ENCODE measurements at regions not wholly inside any gene's neighbourhood (a gene's known extent, or its start where the extent isn't known, plus 50 kb on each side); places are given as distances from the start of the nearest gene placed in this dataset.
"Not testable (repeated sequence)": the region's sequence is repeated elsewhere in the genome, so short reads cannot be mapped to it uniquely, and the experiment has no call there.

DNA sequence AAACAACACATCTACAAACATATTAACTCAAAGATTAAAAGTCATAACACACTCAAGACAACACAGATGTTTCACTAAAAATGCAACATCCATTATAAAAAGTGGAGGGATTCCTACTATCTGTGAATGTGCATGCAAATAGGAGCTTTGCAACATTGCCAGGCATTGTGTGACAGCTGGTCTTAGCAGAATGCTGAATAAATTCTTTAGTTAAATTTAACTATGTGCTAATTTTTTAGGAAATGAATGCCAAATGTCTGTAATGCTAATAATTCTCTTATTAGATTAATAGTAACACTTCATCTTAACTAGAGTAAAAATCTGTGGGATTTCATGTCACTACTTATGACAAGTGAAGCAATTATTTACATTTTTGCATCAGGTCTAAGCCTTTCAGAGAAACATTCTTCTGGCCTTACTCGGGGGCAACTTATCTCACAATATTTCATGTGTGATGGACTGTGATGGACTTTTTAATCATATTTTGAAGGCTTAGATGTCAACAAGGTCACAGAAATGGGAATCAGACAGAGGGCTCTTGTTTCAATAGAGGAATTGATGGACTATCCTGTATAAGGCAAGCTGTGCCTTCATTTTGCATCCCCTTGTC lies 524.6 kb upstream of the KCND2 start:
- DNase-seq = no peak

DNA sequence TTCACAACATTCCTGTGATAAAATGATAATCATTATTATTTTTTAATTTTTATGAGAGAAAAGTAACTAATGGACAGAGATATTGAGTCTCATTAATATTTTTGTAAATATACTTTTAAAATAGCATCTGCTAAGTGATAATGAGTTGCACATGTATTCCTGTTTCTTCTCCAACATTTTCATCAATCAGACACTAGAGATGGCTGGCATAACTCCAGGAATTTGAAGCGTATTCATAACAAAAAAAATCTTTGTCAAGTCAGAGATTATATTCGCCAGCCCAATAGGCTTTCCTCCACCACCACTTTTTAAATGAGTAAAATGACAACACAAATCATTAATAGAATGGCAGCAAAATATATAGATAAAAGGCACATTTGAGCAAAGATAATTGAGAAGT lies 524.0 kb upstream of the KCND2 start:
- no peak for DNase-seq

DNA sequence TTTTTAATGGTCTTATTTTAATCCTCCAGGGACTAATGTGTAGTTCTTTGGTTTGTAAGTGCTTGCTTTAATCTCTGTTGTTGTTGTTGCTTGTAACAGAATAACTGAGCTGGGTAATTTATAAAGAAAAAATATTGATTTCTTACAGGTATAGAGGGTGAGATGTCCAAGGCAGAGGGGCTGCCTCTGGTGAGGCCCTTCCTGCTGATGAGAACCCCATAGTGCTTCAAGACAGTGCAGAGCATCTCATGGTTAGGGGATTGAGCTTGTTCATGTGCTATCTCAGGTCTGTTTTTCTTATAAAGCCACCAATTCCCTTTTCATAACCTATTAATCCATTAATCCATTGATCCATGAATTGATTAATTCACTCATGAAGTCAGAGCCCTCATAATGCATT lies 516.3 kb upstream of the KCND2 start:
- DNase-seq = no peak

DNA sequence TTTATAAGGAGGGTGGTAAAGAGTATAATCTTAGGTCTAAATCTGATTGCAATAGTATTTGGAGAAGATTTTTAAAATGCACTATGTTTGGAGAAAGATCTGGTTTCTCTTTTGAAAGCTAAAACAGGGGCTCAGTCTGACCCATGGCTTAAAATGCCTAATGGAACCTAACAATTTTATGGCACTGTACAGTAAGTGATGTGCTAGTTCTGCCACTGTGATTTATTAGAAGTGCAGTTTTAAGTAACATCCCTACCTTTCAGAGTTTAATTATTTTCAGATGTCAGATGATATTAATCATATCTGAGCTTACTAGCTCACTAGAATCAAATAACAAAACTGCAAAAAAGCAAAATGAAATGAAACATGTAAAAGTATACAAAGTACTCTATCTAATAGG lies 514.7 kb upstream of the KCND2 start:
- DNase-seq = no peak

DNA sequence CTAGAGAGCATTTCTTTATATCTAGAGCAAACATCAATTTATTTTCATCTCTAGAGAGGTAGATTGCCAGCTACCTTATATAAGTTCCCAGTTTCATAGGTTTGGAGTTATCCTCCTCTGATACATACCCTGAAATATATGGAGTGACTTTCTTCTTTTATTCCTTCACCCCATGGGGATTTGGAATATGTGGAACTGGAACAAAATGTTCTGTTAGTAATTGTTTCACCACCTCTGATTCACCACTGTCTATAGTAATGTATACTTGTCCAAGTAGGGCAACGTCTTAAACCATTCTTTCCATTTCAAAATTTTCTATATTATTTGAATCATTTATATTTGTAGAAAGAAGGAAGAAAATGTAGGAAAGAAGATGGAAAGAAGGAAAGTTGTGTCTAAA lies 511.2 kb upstream of the KCND2 start:
- no peak for DNase-seq

DNA sequence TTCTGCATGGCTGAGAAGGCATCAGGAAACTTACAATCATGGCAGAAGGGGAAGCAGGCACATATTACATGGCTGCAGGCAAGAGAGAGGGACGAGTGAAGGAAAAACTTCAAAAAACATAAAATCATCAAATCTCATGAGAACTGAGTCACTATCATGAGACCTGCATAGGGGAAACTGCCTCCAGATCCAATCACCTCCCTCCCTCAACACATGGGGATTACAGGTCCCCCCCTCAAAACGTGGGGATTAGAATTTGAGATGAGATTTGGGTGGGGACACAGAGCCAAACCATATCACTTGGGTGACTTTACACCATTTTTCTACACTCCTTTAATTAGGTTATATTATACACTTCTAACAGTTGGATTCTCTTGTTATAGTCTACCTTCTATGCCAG lies 490.7 kb upstream of the KCND2 start:
- DNase-seq = no peak

DNA sequence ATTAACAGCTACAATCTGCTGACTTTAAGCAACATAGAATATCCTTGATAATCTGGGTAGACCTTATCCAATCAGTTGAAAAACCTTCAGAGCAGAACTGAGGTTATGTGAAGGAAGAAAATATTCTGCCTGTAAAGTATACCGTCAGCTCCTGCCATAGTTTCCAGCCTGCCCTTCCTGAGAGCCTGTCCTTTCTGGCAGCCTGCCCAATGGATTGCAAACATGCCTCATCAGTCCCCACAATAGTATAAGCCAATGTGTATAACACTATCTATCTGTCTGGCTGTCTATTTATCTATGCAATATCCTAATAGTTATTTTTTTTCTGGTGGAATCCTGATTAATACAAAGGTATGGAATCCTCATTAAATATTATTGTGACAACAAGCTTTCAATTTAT lies 489.2 kb upstream of the KCND2 start:
- no peak for DNase-seq

DNA sequence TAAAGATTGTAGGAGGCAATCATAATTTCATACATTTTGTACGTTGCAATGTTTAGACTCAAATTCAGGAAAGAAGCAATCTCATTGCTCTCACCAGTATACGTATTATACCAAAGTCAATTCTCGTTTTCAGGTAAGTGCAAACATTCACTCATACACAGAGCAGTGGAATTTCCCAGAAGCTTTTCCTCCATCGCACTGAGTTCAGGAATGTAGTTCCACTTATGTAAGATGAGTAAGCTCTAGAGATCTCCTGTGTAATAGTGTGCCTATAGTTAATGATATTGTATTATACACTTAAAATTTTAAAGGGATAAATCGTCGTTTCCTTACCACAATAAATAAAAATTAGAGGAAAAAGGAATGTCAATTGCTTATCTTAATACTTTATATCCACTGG lies 470.8 kb upstream of the KCND2 start:
- DNase-seq = no peak

DNA sequence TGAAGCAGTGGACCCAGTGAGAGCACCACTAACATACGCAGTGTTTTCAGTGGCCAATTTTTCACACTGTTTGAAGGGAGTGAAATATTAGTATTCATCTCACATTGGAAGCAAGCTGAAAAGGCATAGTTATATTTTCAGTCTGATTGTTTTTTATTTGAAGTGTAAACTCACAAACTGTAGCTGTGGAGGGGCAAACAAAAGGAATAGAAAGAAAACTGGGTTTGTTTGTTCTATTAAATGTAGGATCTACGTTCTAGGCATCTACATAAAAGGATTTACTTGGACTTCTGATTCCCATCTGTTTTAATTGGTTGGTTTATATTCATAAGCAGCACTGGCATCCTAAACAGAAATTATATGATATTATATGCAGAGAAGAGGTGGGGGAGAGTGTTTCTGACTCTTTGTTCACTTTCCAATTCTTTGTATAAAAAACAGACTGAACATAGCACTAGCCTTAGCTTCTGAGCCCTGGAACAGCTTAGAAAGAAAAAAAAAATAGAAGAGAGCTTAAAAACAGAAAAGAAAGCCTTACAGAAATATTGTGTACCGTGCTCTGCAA lies 447.8 kb upstream of the KCND2 start:
- DNase-seq = no peak

DNA sequence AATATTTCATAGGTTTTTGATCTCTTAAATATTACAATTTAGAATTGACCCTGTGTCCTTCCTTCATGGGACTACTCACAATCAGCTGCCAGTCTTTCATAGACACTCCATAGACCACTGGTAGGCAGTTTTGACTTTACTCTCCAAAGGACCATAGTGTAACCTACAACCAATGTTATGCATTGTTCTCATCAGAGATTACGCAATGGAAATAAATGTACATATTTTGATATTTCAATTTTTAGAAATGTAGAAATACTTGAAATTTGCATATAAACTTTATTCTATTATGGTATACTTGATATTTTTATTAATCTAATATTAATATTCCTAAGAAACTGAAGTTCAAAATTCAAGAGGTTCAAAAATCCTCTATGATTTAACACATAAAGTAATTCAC lies 446.4 kb upstream of the KCND2 start:
- DNase-seq = no peak

DNA sequence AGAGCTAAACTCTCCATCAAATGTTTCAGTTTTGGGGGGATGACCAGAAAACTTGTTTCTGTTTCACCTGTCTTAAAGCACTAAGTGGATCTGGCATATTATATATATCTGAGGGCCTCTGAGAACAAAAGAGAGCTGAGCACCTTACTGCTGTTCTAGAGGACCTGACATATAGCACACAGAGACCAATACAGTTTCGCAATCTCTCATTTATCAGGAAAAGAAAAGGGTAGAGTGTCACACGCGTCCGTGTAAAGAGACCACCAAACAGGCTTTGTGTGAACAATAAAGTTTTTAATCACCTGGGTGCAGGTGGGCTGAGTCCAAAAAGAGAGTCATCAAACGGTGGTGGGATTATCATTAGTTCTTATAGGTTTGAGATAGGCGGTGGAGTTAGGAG lies 434.5 kb upstream of the KCND2 start:
- DNase-seq = no peak

DNA sequence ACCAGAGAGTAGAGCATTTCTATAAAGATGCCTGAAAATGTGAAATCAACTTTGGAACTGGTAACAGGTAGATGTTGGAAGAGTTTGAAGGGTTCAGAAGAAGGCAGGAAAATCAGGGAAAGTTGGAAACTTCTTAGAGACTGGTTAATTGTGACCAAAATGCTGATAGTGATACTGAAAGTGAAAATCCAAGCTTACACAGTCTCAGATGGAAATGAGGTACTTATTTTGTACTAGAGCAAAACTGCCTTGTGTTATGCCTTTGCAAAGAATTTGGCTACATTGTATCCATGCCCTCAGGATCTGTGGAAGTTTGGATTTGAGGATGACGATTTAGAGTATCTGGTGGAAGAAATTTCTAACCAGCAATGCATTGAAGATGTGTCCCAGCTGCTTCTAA lies 430.6 kb upstream of the KCND2 start:
- no peak for DNase-seq

DNA sequence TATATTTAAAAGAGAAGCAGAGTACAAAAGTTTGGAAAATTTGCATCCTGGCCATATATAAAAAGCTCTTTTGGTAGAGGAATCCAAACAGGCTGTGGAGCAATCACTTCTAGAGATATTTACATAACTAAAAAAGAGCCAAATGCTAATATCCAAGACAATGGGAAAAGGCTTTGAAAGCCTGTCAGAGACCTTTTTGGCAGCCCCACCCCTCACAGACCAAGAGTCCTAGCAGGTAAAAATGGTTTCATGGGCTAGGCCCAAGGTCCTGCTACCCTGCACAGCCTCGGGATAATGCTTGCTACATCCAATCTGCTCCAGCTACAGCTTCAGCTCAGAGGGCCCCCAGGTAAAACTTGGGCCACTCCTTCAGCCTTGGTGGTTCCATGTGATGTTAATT lies 430.2 kb upstream of the KCND2 start:
- DNase-seq = no peak

DNA sequence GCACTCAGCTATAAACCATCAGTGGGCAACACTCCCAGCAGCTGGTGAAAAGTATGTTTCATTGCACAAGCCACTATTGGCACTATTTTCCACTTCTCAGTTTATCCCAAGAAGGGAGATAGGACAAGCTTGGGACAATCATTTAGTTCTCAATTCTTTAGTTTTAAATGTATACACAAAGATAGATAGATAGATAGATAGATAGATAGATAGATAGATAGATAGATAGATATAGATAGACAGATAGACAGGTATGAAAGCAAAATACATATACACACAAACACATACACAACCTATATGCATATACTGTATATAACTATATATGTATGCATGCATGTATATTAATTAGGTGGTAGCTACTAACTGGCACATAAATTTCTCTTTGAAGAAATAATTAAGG lies 411.6 kb upstream of the KCND2 start:
- DNase-seq = no peak

DNA sequence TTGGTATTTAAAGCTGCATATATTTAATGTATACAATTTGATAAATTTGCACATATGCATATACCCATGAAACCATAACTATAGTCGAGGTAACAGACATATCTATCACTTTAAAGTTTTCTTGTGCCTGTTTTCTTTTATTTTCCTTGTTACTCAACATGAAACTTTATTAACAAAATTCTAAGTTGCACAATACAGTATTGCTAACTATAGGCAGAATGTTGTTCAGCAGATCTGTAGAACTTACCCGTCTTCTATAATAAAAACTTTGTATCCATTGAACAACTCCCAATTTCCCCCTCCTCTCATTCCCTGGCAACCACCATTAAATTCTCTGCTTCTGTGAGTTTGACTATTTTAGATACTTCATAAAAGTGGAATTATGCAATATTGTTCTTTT lies 404.6 kb upstream of the KCND2 start:
- DNase-seq = no peak

DNA sequence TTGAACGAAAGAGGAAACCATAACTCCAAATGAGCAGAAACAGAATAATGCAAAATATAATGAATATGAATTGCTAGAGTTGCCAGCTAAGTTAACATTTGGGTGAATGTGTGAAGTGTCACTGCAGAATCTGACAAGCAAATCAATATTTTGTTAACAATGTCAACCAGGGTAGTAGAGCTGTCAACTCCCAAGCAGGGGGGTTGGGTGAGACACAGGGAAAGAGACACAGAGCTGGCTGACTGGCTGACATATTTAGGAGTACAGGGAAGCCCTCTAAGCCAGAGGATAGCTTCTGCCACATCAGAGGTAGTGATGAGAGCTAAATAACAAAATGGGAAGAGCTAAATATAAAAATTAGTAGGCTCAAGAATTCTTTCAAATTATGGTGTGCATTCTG lies 393.1 kb upstream of the KCND2 start:
- no peak for DNase-seq

DNA sequence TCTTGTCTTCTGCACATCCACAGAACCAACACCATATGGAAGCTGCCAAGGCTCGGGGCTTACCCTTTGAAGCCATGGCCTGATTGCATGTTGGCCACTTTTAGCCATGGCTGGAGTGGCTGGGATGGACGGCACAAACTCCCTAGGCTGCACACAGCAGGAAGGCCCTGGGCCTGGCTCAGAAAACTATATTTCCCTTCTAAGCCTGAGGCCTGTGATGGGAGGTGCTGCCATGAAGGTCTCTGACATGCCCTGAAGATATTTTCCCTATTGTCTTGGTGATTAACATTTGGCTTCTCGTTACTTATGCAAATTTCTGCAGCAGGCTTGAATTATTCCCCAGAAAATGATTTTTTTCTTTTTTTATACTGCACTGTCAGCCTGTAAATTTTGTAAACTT lies 387.0 kb upstream of the KCND2 start:
- no peak for DNase-seq

DNA sequence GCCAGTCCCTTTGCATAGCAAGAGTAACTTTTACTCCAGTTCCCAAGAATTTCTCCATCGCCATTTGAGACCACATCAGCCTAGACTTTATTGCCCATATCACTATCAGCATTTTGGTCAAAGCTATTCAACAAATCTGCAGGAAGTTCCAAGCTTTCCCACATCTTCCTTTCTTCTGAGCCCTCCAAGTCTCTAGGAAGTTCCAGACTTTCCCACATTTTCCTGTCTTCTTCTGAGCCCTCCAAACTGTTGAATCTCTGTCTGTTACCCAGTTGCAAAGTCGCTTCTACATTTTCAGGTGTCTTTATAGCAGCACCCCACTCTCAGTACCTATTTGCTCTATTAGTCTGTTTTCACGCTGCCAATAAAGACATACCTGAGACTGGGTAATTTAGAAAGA lies 386.4 kb upstream of the KCND2 start:
- not testable (repeated sequence) for DNase-seq

DNA sequence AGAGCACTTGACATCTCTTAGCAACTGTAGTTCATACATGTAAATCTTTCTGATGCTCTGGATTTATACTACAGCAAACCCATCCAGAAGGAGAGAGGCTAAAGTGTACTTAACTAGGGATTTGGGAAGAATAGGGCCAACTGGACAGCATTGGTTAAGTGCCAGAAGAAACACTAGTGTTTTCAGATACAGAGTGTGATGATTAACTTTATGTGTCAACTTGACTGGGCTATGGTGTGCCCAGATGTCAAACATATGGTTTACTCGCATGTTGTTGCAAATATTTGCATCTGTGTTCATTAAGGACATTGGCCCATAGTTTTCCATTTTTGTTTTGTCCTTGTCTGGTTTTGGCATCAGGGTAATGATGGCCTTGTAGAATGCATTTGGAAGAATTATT lies 384.7 kb upstream of the KCND2 start:
- no peak for DNase-seq

DNA sequence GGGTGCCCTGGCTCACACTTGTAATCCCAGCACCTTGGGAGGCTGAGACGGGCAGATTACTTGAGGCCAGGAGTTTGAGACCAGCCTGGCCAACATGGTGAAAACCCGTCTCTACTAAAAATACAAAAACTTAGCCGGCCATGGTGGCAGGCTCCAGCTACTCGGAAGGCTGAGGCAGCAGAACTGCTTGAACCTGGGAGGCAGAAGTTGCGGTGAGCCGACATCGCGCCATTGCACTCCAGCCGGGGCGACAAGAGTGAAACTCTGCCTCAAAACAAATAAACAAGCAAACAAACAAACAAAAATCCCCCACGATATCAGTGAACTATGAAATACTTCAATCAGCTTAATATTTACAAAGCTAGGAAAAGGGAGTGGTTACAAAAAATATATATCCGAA lies 382.3 kb upstream of the KCND2 start:
- DNase-seq = no peak

DNA sequence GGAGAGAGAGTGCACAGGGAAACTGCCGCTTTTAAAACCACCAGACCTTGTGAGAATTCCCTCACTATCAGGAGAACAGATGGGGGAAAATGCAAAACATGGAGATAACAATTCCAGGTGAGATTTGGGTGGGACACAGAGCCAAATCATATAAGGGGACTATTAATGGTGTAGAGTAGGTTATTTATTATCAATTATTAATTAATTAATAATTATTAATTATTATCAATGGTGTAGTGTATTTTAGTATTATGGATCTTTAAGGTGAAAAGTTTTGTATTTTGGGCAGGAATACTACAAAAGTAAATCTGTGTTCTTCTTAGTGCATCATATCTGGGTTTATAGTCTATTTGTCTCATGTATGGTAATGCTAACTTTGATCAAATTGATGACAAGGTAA lies 377.7 kb upstream of the KCND2 start:
- no peak for DNase-seq

DNA sequence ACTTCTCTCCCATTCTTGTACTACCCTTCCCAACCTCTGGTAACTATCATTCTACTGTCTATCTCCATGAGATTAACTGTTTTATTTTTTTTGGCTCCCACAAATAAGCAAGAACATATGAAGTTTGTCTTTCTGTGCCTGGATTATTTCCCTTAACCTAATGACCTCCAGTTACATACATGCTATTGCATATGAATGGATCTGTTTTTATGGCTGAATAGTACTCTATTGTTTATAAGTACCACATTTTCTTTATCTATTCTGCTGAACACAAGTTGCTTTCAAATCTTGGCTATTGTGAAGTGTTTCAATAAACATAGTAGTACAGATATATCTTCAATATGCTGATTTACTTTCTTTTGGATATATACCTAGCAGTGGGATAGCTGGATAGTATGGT lies 376.6 kb upstream of the KCND2 start:
- no peak for DNase-seq

DNA sequence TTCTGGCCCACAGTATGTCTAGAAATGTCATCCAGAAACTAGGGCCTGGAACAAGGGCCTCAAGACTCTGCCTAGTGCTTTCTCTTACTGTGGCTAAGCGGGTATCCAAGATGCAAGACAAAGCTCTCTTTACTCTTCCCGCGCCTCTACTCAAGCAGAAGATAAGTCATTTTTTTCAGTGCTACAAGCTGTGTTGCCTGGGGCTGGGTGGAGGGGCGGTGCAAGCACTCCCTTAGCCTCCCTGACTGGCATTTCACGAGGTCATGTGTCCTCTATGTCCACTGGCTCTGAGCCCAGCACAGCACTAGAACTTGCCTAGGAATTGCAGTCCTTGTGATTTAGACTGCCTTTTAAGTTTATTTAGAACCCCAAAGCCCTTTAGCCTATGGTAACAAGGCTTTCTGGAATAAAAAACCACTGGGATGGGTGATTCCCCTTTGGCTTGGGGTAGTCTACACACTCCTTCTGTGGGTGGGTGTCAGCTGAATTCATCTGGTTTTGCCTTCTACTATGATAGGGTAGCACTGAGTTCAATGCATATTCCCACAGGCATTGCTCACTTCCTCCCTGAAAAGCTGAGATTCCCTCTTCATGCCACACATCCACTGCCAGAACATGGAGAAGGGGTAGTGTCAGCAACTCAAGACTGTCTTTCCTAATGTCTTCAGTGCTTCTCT lies 371.8 kb upstream of the KCND2 start:
- no peak for DNase-seq

DNA sequence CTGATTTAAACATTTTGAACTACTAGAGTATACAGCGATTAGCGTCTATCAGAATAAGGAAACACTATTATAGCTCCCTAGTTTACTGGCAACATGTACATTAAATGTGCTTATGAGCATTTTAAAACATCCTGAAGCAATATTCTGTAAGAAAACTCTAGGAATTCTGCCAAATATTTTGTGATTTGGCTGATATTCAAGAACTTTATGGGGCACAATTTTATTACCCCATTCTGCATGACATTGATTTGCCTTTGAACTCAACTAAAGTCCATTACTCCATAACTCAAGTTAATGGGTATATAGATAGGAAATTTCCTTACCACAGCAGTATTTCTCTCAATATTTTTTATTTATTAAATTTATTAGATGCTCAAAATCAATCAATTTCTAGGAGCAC lies 369.9 kb upstream of the KCND2 start:
- no peak for DNase-seq

DNA sequence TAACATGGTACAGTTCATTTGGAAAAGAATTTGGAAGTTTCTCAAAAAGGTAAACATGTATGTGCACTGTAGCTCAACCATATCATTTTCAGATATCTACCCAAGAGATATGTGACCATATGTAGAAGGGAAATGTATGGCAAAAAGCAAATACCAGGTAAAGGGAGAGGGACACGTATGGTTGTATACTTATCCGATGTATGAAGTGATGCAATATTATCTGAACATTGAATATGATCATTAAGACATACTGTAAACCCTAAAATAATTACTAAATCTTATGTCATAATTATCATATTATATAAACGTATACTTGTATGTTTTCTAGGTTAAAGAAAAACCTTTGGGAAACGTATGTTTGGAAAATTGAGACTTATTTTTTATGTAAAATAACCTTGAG lies 367.5 kb upstream of the KCND2 start:
- no peak for DNase-seq
